H54 (cell line): ENCODE measurements at regions not wholly inside any gene's neighbourhood (a gene's known extent, or its start where the extent isn't known, plus 50 kb on each side); places are given as distances from the start of the nearest gene placed in this dataset.
"Not testable (repeated sequence)": the region's sequence is repeated elsewhere in the genome, so short reads cannot be mapped to it uniquely, and the experiment has no call there.

Experiments used
- DNase-seq: peaks from one replicate; pipeline ENCODE4 v3.0.0; 2011; ENCODE audit warnings: low spot score, mixed read lengths; ENCODE audit not compliant: insufficient read length
- FAIRE-seq: peaks from 3 replicates; lab custom pipeline; 2011; peaks lifted over from hg19 to GRCh38; lab: Jason Lieb, UNC
- POLR2A ChIP-seq: IDR thresholded peaks from 2 replicates; pipeline ENCODE4 v1.6.1; 2011; ENCODE audit warnings: low read depth, mild to moderate bottlenecking, low read length

DNA sequence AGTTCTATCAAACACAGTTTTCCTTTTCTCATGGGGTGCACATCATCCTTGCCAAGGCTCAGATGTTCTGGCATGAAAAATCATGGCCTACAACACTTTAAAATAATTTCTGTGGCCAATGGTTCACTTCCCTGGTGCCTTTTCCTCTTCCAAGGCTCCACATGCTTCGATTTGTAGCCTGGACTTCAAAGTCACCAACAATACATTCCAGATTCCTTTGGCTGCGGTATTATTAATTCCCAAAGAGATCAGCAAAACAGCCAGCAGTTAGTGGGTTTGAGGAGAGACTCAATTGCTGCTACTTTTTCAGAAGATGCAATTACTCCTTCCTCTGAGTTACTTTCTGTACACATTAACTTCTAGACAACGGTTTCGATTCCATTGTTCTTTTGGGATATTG, 80.3 kb upstream of the CCDC80 start:
- TF ChIP-seq POLR2A, result no peak
- no peak for DNase-seq
- FAIRE-seq, result no peak

DNA sequence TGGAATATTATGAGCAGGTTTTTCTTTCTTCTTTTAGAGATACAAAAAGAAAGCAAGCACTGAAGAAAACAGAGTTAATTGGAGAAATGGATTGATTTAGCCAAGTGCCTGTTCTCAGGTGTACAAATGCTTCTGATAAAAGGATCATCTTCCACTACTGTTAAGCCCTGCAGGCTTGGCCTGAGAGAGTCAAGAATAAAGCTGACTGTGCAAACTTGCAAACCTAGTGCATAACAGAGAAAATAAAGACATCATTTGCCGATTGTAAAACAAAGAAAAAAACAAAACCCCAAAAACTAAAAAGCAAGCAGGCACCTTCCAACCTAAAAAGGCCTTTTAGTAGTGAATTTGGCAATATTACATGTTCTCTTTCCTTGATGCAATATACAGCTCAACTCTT, 78.0 kb upstream of the CCDC80 start:
- DNase-seq, result no peak
- no peak for FAIRE-seq
- no peak for TF ChIP-seq POLR2A

DNA sequence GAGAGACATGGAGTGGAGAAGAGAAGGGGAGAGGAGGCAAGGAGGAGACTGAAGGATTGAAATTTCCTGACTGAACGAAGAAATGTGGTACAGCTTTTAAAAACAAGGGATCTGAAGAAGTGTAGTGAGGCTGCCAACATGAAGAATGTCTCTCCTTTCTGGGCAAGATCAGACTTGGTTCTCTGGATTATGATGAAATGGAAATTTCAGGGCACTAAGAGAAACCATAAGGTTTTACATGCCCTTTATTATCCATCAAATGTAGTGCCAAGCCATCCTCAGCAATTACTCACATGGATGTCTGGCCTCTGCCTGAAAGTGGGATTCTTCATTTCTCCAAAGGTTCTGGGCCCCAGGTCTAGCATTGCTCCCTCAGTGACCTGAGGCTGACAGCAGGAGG, 77.6 kb upstream of the CCDC80 start:
- DNase-seq (no peak), FAIRE-seq (no peak)
- no peak for TF ChIP-seq POLR2A

DNA sequence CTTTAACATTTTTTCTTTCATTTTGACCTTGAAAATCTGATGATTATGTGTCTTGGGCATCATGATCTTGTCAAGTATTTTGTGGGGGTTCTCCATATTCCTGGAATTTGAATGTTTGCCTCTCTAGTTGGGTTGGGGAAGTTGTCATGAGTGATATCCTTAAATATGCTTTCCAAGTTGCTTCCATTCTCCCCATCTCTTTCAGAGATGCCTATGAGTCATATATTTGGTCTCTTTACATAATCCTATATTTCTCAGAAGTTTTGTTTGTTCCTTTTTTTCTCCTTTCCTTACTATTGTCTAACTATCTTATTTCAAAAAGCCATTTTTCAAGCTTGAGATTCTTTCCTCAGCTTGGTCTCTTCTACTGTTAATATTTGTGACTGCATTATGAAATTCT, 69.0 kb upstream of the CCDC80 start:
- TF ChIP-seq POLR2A, result no peak
- DNase-seq, result no peak
- peak; percentile 27 for FAIRE-seq

DNA sequence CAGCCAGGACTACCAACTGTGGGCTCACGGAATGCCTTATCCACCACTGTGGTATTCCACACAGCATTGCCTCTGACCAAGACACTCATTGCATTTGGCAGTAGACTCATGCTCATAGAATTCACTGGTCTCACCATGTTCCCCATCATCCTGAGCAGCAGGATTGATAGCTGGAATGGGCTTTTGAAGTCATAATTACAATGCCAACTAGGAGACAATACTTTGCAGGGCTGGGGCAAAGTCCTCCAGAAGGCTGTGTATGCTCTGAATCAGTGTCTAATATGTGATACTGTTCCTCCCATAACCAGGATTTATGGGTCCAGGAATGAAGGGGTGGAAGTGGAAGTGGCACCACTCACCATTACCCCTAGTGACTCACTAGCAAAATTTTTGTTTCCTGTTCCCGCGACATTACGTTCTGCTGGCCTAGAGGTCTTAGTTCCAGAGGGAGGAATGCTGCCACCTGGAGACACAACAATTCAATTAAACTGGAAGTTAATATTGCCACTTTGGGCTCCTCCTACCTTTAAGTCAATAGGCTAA, 58.6 kb upstream of the CCDC80 start:
- DNase-seq, result no peak
- peak; percentile 91 for FAIRE-seq
- no peak for TF ChIP-seq POLR2A

DNA sequence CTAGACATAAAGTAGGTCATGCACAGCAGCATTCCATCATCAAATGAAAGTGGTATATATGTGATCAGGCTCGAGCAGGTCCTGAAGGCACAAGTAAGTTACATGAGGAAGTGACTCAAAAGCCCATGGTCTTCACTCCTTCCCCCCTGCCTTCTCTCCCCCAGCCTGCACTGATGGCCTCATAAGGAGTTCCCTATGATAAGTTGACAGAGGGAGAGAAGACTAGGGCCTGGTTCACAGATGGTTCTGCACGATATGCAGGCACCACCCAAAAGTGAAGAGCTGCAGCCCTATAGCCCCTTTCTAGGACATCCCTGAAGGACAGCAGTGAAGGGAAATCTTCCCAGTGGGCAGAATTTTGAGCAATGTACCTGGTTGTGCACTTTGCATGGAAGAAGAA, 57.5 kb upstream of the CCDC80 start:
- not testable (repeated sequence) for DNase-seq, FAIRE-seq

DNA sequence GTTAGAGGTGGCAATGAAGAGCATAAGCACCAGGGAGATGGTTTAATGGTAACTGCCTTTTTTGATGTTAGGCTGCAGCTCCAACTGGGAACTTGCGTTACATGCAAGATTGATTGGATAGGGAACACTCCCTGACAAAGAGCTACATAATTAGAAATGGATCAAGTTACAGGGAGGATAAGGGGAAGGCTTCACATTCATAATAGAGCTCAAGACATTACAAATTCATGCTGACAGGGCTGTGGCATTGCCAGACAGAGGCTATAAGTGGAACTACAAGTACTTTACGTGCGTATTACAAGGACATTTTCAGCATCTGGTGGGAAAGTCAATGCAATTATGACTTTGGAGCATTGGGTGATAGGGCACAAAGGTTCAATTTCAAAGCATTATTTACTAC, 55.3 kb upstream of the CCDC80 start:
- not testable (repeated sequence) for FAIRE-seq, DNase-seq

DNA sequence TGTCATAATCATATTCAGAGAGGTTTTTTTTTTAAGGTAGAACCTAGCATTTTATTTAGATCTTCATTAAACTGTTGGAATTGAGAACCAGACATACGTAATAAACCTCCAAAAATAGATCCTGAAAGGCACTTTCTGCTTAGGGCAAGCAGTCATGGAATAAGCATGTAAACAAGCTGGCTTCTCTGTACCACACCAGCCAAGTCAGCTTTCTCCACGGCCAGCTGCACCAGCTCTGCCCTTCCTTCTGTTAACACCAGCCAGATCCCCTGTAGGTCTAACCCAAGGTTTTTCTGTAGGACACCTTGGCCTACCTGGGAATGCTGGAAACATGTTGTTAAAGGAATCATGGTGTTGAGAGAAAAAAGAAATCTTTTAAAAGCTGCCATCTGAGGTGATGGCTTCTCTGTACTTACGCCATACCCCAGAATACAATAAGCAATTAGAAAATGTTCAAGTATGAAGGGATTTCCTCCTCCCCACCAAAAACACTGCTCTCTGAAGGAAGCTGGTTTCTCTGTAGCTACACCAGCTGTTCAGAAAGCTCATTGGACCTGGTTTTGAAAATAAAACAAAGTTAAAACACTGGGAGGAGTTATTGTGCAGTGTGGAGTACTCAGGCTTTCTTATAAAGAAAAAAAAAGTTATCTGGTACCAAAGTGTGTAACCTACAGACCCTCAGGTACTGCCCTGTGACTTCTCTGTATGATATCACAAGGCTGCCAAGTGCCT, 54.6 kb upstream of the CCDC80 start:
- not testable (repeated sequence) for FAIRE-seq, DNase-seq

DNA sequence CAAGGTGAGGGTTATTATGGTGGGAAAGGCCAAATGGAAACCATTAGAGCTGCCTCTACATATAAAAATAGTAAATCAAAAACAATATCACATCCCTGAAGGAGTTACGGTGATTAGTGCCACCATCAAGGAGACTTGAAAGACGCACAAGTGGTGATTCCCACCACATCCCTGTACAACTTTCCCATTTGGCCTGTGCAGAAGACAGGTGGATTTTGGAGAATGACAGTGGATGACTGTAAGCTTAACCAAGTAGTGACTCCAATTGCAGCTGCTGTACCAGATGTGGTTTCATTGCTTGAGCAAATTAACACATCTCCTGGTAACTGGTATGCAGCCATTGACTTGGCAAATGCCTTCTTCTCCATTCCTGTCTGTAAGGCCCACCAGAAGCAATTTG, 54.0 kb upstream of the CCDC80 start:
- FAIRE-seq, result not testable (repeated sequence)

DNA sequence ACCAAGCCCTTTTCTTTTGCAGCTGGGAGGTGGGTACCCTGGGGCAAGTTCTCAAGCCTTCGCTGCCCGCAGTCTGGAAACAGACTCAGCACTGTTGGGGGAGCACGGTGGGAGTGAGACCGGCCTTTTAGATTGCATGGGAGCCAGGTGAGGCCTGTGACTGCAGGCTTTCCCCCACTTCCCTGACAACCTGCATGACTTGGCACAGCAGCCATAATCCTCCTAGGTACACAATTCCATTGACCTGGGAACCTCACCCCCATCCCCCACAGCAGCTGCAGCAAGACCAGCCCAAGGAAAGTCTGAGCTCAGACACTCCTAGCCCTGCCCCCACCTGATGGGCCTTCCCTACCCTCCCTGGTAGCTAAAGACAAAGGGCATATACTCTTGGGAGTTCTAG, 52.2 kb upstream of the CCDC80 start:
- DNase-seq, result no peak
- TF ChIP-seq POLR2A, result no peak
- no peak for FAIRE-seq

More for the DNA sequence above, 54.0 kb upstream of the CCDC80 start:
- not testable (repeated sequence) for DNase-seq
